ENCODE measurements at regions not wholly inside any gene's neighbourhood (a gene's known extent, or its start where the extent isn't known, plus 50 kb on each side); places are given as distances from the start of the nearest gene placed in this dataset.

DNA sequence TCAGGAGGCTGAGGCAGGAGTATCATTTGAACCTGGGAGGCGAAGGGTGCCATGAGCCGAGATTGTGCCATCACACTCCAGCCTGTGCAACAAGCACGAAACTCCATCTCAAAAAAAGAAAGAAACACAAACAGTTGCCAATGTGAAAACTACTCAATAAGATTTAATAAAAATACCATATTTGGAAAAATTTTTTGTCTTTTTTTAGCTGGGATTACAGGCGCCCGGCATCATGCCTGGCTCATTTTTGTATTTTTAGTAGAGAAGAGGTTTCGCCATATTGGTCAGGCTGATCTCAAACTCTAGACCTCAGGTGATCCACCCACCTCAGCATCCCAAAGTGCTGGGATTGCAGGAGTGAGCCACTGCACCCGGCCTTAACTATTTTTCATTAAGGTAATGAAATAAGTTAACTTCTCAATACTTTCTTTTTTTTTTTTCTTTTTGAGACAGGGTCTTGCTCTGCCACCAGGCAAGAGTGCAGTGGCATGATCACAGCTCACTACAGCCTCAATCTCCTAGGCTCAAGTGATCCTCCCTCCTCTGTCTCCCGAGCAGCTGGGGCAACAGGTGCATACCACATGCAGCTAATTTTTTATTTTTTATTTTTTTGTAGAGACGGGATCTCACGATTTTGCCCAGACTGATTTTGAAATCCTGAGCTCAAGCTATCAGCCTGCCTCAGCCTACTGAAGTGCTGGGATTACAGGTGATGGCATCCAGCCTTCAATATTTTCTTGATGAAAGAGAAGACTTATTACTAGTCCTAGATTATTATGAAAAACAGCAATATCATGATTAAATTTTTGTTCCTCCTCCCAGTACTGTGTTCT, 4746.2 kb upstream of the OR11H1 start:
- Histone ChIP-seq H3K27me3 (no peaks in the 10 kb centered on the region), H3K4me3 (no peak overlapping the region), H3K27ac (no peak overlapping the region), H3K9me3 (peaks cover 0 to 17% (median 0%) of the 10 kb centered on the region in 4 donors), H3K36me3 (no peaks in the 10 kb centered on the region), H3K4me1 (no peaks in the 10 kb centered on the region)
- 64 to 71% methylated on average over 10 of the region's 10 CpGs for WGBS, 2 donors
- ATAC-seq (ENCODE audit: low FRiP score in 2 of 2) (peak in 1 of 2 donors; percentile 0), DNase-seq (no peak)
- TF ChIP-seq POLR2A (IDR thresholded peaks at IDR 0.05), result no peak
- no peak for TF ChIP-seq POLR2AphosphoS5 (IDR thresholded peaks at IDR 0.05)
- TF ChIP-seq, protein P1, sequence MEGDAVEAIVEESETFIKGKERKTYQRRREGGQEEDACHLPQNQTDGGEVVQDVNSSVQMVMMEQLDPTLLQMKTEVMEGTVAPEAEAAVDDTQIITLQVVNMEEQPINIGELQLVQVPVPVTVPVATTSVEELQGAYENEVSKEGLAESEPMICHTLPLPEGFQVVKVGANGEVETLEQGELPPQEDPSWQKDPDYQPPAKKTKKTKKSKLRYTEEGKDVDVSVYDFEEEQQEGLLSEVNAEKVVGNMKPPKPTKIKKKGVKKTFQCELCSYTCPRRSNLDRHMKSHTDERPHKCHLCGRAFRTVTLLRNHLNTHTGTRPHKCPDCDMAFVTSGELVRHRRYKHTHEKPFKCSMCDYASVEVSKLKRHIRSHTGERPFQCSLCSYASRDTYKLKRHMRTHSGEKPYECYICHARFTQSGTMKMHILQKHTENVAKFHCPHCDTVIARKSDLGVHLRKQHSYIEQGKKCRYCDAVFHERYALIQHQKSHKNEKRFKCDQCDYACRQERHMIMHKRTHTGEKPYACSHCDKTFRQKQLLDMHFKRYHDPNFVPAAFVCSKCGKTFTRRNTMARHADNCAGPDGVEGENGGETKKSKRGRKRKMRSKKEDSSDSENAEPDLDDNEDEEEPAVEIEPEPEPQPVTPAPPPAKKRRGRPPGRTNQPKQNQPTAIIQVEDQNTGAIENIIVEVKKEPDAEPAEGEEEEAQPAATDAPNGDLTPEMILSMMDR (IDR thresholded peaks at IDR 0.05), result no peak
- TF ChIP-seq EP300 (IDR thresholded peaks at IDR 0.05), result no peak

Small RNAs in the stretch of these regions (small RNA-seq; reads per million reads assigned to genes)
- gene RF00004, result 0 reads per million in 4 donors

Measured in upper lobe of left lung (tissue), 6 donors.